ENCODE measurements at regions not wholly inside any gene's neighbourhood (a gene's known extent, or its start where the extent isn't known, plus 50 kb on each side); places are given as distances from the start of the nearest gene placed in this dataset.
"Not testable (repeated sequence)": the region's sequence is repeated elsewhere in the genome, so short reads cannot be mapped to it uniquely, and the experiment has no call there.

DNA sequence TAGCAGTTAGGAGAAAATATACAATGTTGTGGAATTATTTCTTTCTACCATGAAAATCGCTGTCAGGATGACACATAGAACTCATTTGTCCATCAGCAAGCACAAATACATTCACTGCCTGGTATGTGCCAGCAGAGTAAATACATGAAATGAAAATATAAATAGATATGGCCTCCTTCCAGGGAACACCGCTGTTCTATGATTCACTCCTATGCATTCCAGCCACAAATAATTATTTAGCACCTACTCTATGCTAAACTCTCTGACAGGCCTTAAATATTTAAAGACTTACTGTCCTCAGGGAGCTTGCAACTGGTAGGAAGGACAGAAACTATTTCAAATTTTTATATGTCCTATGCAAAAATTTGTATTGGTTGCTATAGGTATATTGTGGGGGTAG lies 975.0 kb upstream of the NCAM2 start:
- no peak for DNase-seq (ENCODE audit: low read depth)
- TF ChIP-seq, protein P1, sequence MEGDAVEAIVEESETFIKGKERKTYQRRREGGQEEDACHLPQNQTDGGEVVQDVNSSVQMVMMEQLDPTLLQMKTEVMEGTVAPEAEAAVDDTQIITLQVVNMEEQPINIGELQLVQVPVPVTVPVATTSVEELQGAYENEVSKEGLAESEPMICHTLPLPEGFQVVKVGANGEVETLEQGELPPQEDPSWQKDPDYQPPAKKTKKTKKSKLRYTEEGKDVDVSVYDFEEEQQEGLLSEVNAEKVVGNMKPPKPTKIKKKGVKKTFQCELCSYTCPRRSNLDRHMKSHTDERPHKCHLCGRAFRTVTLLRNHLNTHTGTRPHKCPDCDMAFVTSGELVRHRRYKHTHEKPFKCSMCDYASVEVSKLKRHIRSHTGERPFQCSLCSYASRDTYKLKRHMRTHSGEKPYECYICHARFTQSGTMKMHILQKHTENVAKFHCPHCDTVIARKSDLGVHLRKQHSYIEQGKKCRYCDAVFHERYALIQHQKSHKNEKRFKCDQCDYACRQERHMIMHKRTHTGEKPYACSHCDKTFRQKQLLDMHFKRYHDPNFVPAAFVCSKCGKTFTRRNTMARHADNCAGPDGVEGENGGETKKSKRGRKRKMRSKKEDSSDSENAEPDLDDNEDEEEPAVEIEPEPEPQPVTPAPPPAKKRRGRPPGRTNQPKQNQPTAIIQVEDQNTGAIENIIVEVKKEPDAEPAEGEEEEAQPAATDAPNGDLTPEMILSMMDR (conservative IDR thresholded peaks at IDR 0.05; ENCODE audit: low read depth, low read length), result no peak
- no peak overlapping the region for H3K4me3 ChIP-seq (ENCODE audit: low read length)

DNA sequence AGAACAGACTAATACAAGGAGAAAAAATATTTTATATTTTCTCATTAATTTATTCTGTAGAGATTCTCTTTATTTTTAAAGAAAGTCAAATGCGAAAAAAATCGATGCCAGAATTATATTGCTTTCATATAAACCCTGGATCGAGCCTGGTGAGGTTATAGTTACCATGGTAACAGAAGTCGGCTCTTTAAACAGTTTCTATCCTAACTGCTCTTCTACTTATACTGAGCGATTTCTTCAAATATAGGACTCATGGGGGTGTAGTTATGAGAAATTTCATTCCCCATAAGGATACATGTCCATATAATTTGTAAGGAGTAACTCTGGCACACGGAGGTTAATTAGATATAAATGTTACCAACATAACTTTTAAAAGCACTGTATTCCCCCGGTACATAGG lies 973.5 kb upstream of the NCAM2 start:
- no peak for DNase-seq (ENCODE audit: low read depth)
- H3K4me3 ChIP-seq (ENCODE audit: low read length), result no peak overlapping the region
- TF ChIP-seq, protein P1 (conservative IDR thresholded peaks at IDR 0.05; ENCODE audit: low read depth, low read length), result no peak

DNA sequence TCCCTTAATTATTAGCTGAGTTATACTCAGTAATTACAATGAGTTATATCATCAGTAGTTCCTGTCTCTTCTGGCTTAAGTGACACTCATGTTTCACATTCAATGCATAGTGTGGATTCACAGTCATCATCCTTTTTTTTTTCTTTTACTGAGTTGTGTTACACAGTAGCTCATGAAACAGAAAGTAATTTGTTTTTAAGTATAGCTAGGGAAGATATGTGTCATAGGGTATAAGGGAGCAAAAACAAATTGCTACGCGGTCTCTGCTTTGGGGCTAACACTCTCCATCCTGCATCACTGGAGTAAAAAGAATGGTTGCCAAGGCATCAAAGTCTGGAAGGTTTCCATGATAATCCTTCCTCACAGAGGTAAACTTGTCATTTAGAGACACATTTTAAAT lies 971.7 kb upstream of the NCAM2 start:
- H3K4me3 ChIP-seq (ENCODE audit: low read length), result no peak overlapping the region
- TF ChIP-seq, protein P1 (conservative IDR thresholded peaks at IDR 0.05; ENCODE audit: low read depth, low read length), result no peak

DNA sequence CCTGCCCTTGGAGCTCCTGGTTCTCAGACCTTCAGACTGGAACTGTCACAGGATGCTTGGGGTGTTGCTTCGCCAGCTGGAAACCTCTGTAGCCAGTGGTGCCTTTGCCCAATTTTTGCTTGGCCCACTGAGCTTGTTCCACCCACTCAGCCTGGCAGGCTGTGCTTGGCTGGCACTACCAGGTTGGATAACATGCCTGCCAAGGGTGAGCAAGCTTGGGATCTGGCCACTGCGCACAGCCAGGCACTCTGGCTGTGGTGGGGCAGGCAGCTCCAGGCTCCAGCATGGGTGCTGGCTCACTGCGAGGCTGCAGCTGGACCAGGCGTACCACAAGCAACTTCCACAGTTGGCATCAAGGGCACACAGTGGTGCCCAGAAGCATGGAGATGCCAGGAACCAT lies 967.8 kb upstream of the NCAM2 start:
- no peak overlapping the region for H3K4me3 ChIP-seq (ENCODE audit: low read length)
- TF ChIP-seq, protein P1 (conservative IDR thresholded peaks at IDR 0.05; ENCODE audit: low read depth, low read length), result no peak
- DNase-seq (ENCODE audit: low read depth), result no peak

More for the DNA sequence above, 971.7 kb upstream of the NCAM2 start:
- DNase-seq (ENCODE audit: low read depth), result no peak

DNA sequence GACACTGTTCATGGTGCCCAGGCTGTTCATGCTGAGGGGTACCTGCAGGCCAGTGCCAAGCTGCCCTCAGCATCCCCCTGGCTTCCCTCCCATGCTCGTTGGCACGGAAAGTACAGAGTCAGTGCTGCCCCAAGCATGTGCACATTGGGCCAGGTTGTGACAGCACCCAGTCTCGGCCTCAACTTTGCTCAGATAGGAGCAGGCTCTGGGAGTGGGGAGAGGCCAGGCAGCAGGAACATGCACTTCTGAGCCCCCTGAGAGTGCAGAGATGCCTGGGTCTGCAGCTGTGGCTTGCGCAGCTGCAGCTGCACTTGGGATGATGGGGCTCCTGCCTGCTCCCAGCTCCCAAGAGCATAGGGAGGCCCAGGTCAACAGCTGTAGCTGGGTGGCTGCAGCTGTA lies 966.4 kb upstream of the NCAM2 start:
- TF ChIP-seq, protein P1 (conservative IDR thresholded peaks at IDR 0.05; ENCODE audit: low read depth, low read length), result no peak
- H3K4me3 ChIP-seq (ENCODE audit: low read length), result no peak overlapping the region
- no peak for DNase-seq (ENCODE audit: low read depth)

DNA sequence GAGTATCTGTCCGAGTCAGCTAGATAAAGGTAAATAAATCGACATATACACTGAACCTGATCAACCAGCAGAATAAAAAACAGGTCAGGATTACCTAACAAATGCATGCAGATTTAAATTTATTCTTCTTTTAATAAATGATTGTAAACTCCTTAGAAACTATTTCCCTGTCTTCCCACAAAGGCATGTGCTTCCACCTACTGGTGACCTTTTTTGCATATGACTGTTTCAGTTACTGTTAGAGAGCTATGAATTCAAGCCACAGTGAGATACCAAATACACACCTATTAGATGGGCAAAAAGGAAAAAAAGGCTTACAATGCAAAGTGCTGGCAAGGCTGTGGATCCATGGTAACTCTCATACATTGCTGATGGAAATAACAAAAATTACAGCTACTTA lies 957.4 kb upstream of the NCAM2 start:
- TF ChIP-seq, protein P1 (conservative IDR thresholded peaks at IDR 0.05; ENCODE audit: low read depth, low read length), result peak; percentile 18
- no peak overlapping the region for H3K4me3 ChIP-seq (ENCODE audit: low read length)
- DNase-seq (ENCODE audit: low read depth), result no peak

DNA sequence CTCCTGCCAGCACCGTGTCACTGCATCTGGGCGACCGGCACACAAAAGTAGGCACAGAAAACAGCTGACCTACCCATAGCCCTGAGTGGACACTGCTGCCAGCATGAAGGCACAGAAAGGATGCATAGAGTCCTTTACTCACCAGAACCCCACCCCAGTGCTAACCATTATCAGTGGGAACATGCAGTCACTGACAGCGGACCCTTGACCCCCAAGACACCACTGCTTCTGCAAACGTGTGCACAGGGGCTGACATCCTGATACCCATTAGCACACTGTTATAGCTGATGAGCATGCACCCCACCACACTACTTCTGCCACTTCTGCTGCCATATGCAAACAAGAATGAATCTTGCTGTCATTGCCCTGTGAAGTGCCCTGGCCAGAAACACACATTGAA lies 953.0 kb upstream of the NCAM2 start:
- DNase-seq (ENCODE audit: low read depth), result no peak
- TF ChIP-seq, protein P1 (conservative IDR thresholded peaks at IDR 0.05; ENCODE audit: low read depth, low read length), result no peak
- H3K4me3 ChIP-seq (ENCODE audit: low read length), result no peak overlapping the region

DNA sequence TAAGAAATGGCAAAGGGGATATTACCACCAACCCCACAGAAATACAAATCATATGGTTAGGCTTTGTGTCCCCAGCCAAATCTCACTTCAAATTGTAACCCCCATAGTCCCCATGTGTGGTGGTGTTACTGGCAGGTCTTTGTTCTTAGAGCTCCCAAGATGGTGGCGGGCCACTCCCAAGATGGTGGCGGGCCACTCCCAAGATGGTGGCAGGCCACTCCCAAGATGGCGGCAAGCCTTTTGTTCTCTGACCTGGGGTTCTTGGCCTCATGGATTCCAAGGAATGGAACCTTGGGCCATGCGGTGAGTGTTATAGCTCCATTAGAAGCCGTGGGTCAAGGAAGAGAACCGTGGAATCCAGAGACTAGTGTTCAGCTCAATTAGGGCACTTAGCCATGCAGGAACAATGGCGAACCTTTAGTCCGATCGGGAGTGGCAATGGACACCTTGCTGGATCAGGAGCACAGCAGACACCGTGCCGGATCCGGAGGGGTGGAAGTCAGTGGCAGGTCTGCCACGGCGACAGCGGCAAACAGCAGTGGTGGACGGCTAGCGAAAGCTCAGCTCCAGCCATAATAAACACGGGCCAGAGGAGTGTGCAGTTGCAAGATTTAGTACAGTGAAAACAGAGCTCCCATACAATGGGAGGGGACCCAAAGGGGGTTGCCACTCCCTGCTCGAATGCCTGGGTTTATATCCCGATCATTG lies 949.9 kb upstream of the NCAM2 start:
- DNase-seq (ENCODE audit: low read depth); H3K4me3 ChIP-seq (ENCODE audit: low read length): not testable (repeated sequence)
